ENCODE measurements at regions not wholly inside any gene's neighbourhood (a gene's known extent, or its start where the extent isn't known, plus 50 kb on each side); places are given as distances from the start of the nearest gene placed in this dataset.

- DNase-seq (ENCODE audit: low spot score): no peak
- Histone ChIP-seq H3K4me3 (no peak overlapping the region), H2AFZ (no peak overlapping the region), H3K79me2 (no peaks in the 10 kb centered on the region), H3K9me3 (ENCODE audit: low read depth) (no peaks in the 10 kb centered on the region), H3K4me1 (ENCODE audit: insufficient read depth) (no peaks in the 10 kb centered on the region), H3K36me3 (replicated peaks; ENCODE audit: insufficient read depth, low read depth) (no peaks in the 10 kb centered on the region), H3K27ac (no peak overlapping the region), H3K9me2 (replicated peaks; ENCODE audit: insufficient read depth) (no peaks in the 10 kb centered on the region), H3K4me2 (no peak overlapping the region), H3K27me3 (no peaks in the 10 kb centered on the region), H4K20me1 (ENCODE audit: insufficient read depth, poor library complexity, severe bottlenecking) (no peaks in the 10 kb centered on the region)
- TF ChIP-seq CTCF (IDR thresholded peaks at IDR 0.05; ENCODE audit: poor library complexity) (no peak), EZH2 (IDR thresholded peaks at IDR 0.05; ENCODE audit: borderline replicate concordance) (no peak), EZH2phosphoT487 (IDR thresholded peaks at IDR 0.05; ENCODE audit: low read depth, severe bottlenecking, unreplicated experiment) (no peak)
- WGBS (ENCODE audit: low lambda C conversion rate, missing lambda C conversion rate): 87% methylated on average over 4 of the region's 4 CpGs
Measured at GRCh38 chr13:62910541-62911060, 1495.0 kb upstream of the PCDH20 start.

- H3K36me3 ChIP-seq (replicated peaks; ENCODE audit: insufficient read depth, low read depth): no peaks in the 10 kb centered on the region
- TF ChIP-seq CTCF (IDR thresholded peaks at IDR 0.05; ENCODE audit: poor library complexity) (no peak), EZH2 (IDR thresholded peaks at IDR 0.05; ENCODE audit: borderline replicate concordance) (no peak), EZH2phosphoT487 (IDR thresholded peaks at IDR 0.05; ENCODE audit: low read depth, severe bottlenecking, unreplicated experiment) (no peak)
- 71% methylated on average over 3 of the region's 3 CpGs for WGBS (ENCODE audit: low lambda C conversion rate, missing lambda C conversion rate)
Measured at GRCh38 chr13:62908321-62908720, 1492.7 kb upstream of the PCDH20 start.

GRCh38 chr13:62906896-62907295 lies 1491.2 kb upstream of the PCDH20 start:
- H3K9me2 ChIP-seq (replicated peaks; ENCODE audit: insufficient read depth): no peaks in the 10 kb centered on the region
- no peak for TF ChIP-seq EZH2phosphoT487 (IDR thresholded peaks at IDR 0.05; ENCODE audit: low read depth, severe bottlenecking, unreplicated experiment)
- no peak for TF ChIP-seq CTCF (IDR thresholded peaks at IDR 0.05; ENCODE audit: poor library complexity)
- TF ChIP-seq EZH2 (IDR thresholded peaks at IDR 0.05; ENCODE audit: borderline replicate concordance): no peak
- H4K20me1 ChIP-seq (ENCODE audit: insufficient read depth, poor library complexity, severe bottlenecking): no peaks in the 10 kb centered on the region

More at GRCh38 chr13:62908321-62908720, 1492.7 kb upstream of the PCDH20 start:
- Histone ChIP-seq H2AFZ (no peak overlapping the region), H4K20me1 (ENCODE audit: insufficient read depth, poor library complexity, severe bottlenecking) (no peaks in the 10 kb centered on the region), H3K27ac (no peak overlapping the region), H3K9me2 (replicated peaks; ENCODE audit: insufficient read depth) (no peaks in the 10 kb centered on the region), H3K4me2 (no peak overlapping the region), H3K4me1 (ENCODE audit: insufficient read depth) (no peaks in the 10 kb centered on the region), H3K27me3 (no peaks in the 10 kb centered on the region), H3K9me3 (ENCODE audit: low read depth) (no peaks in the 10 kb centered on the region), H3K79me2 (no peaks in the 10 kb centered on the region), H3K4me3 (no peak overlapping the region)
- DNase-seq (ENCODE audit: low spot score): no peak

GRCh38 chr13:62906469-62906868 lies 1490.8 kb upstream of the PCDH20 start:
- H3K4me3 ChIP-seq: no peak overlapping the region
- no peaks in the 10 kb centered on the region for H3K9me3 ChIP-seq (ENCODE audit: low read depth)
- no peaks in the 10 kb centered on the region for H4K20me1 ChIP-seq (ENCODE audit: insufficient read depth, poor library complexity, severe bottlenecking)
- no peaks in the 10 kb centered on the region for H3K27me3 ChIP-seq
- no peak for DNase-seq (ENCODE audit: low spot score)
- H3K79me2 ChIP-seq: no peaks in the 10 kb centered on the region
- H2AFZ ChIP-seq: no peak overlapping the region
- no peaks in the 10 kb centered on the region for H3K4me1 ChIP-seq (ENCODE audit: insufficient read depth)
- TF ChIP-seq CTCF (IDR thresholded peaks at IDR 0.05; ENCODE audit: poor library complexity): no peak
- no peak for TF ChIP-seq EZH2phosphoT487 (IDR thresholded peaks at IDR 0.05; ENCODE audit: low read depth, severe bottlenecking, unreplicated experiment)
- TF ChIP-seq EZH2 (IDR thresholded peaks at IDR 0.05; ENCODE audit: borderline replicate concordance): no peak
- no peaks in the 10 kb centered on the region for H3K9me2 ChIP-seq (replicated peaks; ENCODE audit: insufficient read depth)
- no peaks in the 10 kb centered on the region for H3K36me3 ChIP-seq (replicated peaks; ENCODE audit: insufficient read depth, low read depth)
- H3K27ac ChIP-seq: no peak overlapping the region
- no peak overlapping the region for H3K4me2 ChIP-seq

More at GRCh38 chr13:62906896-62907295, 1491.2 kb upstream of the PCDH20 start:
- Histone ChIP-seq H3K4me2 (no peak overlapping the region), H3K27me3 (no peaks in the 10 kb centered on the region), H3K4me1 (ENCODE audit: insufficient read depth) (no peaks in the 10 kb centered on the region), H3K79me2 (no peaks in the 10 kb centered on the region), H2AFZ (no peak overlapping the region), H3K4me3 (no peak overlapping the region), H3K27ac (no peak overlapping the region), H3K9me3 (ENCODE audit: low read depth) (no peaks in the 10 kb centered on the region), H3K36me3 (replicated peaks; ENCODE audit: insufficient read depth, low read depth) (no peaks in the 10 kb centered on the region)
- DNase-seq (ENCODE audit: low spot score): no peak

Data from hepatocyte (in vitro differentiated cells).